Nephron progenitor cell (in vitro differentiated cells): ENCODE measurements at regions not wholly inside any gene's neighbourhood (a gene's known extent, or its start where the extent isn't known, plus 50 kb on each side); places are given as distances from the start of the nearest gene placed in this dataset.

ENCODE experiments used
- DNase-seq: peaks from one replicate; pipeline ENCODE4 v3.0.0; 2021
- H3K27ac Mint-ChIP-seq: 2 replicates; pipeline ENCODE4 v1.8.0; 2021; ENCODE audit warnings: mild to moderate bottlenecking, moderate library complexity, mixed read lengths
- H3K27me3 Mint-ChIP-seq: 2 replicates; pipeline ENCODE4 v1.8.0; 2021; ENCODE audit warnings: mild to moderate bottlenecking, low read depth, mixed read lengths; ENCODE audit not compliant: poor library complexity
- H3K36me3 Mint-ChIP-seq: 2 replicates; pipeline ENCODE4 v1.8.0; 2021; ENCODE audit warnings: low read depth, mixed read lengths
- H3K4me1 Mint-ChIP-seq: 2 replicates; pipeline ENCODE4 v1.8.0; 2021; ENCODE audit warnings: mixed read lengths
- H3K4me3 Mint-ChIP-seq: 2 replicates; pipeline ENCODE4 v1.8.0; 2021; ENCODE audit warnings: mild to moderate bottlenecking, moderate library complexity, mixed read lengths
- H3K9me3 Mint-ChIP-seq: 2 replicates; pipeline ENCODE4 v1.8.0; 2021; ENCODE audit warnings: mild to moderate bottlenecking, moderate library complexity, mixed read lengths
- CTCF ChIP-seq: fragments of 200-600 bp; sonication (generic); IDR thresholded peaks from 2 replicates; pipeline ENCODE4 v1.5.0; 2021; ENCODE audit warnings: antibody characterized with exemption

- H3K36me3 Mint-ChIP-seq, result no peaks in the 10 kb centered on the region
- H3K9me3 Mint-ChIP-seq, result peaks cover 12% of the 10 kb centered on the region
- DNase-seq, result no peak
- no peak overlapping the region for H3K27ac Mint-ChIP-seq
- H3K4me3 Mint-ChIP-seq, result no peak overlapping the region
- peaks cover 7% of the 10 kb centered on the region for H3K27me3 Mint-ChIP-seq
- no peak for TF ChIP-seq CTCF
- peaks cover 5% of the 10 kb centered on the region for H3K4me1 Mint-ChIP-seq
Measured at GRCh38 chr20:53840532-53840931, 229.9 kb downstream of the BCAS1 start.

GRCh38 chr20:53839423-53840176 lies 230.8 kb downstream of the BCAS1 start:
- H3K36me3 Mint-ChIP-seq, result no peaks in the 10 kb centered on the region
- peaks cover 5% of the 10 kb centered on the region for H3K4me1 Mint-ChIP-seq
- peaks cover 11% of the 10 kb centered on the region for H3K27me3 Mint-ChIP-seq

GRCh38 chr20:53838311-53838868 lies 232.0 kb downstream of the BCAS1 start:
- H3K27me3 Mint-ChIP-seq, result peaks cover 17% of the 10 kb centered on the region
- DNase-seq, result no peak
- no peak overlapping the region for H3K27ac Mint-ChIP-seq
- H3K9me3 Mint-ChIP-seq, result peaks cover 7% of the 10 kb centered on the region
- H3K4me3 Mint-ChIP-seq, result no peak overlapping the region
- no peak for TF ChIP-seq CTCF
- no peaks in the 10 kb centered on the region for H3K36me3 Mint-ChIP-seq
- peaks cover 5% of the 10 kb centered on the region for H3K4me1 Mint-ChIP-seq

More at GRCh38 chr20:53839423-53840176, 230.8 kb downstream of the BCAS1 start:
- H3K27ac Mint-ChIP-seq, result peak overlapping the region; percentile 50
- no peak overlapping the region for H3K4me3 Mint-ChIP-seq
- peaks cover 12% of the 10 kb centered on the region for H3K9me3 Mint-ChIP-seq
- no peak for DNase-seq
- TF ChIP-seq CTCF, result no peak

GRCh38 chr20:53837126-53837826 lies 233.1 kb downstream of the BCAS1 start:
- Mint-ChIP-seq H3K27me3 (peaks cover 21% of the 10 kb centered on the region), H3K27ac (no peak overlapping the region), H3K36me3 (no peaks in the 10 kb centered on the region), H3K4me3 (no peak overlapping the region), H3K4me1 (peaks cover 5% of the 10 kb centered on the region), H3K9me3 (peaks cover 7% of the 10 kb centered on the region)
- DNase-seq, result no peak
- TF ChIP-seq CTCF, result no peak

GRCh38 chr20:53834749-53835148 lies 235.6 kb downstream of the BCAS1 start:
- Mint-ChIP-seq H3K27ac (peak overlapping the region; percentile 42), H3K27me3 (peaks cover 18% of the 10 kb centered on the region), H3K9me3 (peaks cover 7% of the 10 kb centered on the region), H3K36me3 (no peaks in the 10 kb centered on the region), H3K4me1 (peaks cover 13% of the 10 kb centered on the region), H3K4me3 (no peak overlapping the region)
- TF ChIP-seq CTCF, result no peak
- DNase-seq, result no peak
